AG08395 (cell line): ENCODE measurements at regions not wholly inside any gene's neighbourhood (a gene's known extent, or its start where the extent isn't known, plus 50 kb on each side); places are given as distances from the start of the nearest gene placed in this dataset.

Source experiments
- DNase-seq: peaks from one replicate; pipeline ENCODE4 v3.0.0; 2012; ENCODE audit warnings: mixed read lengths, low spot score

- DNase-seq = no peak
These were observed 95.6 kb upstream of the ADRA1B start for GRCh38 chr5:159820692-159821091.

- no peak for DNase-seq
These were observed 94.8 kb upstream of the ADRA1B start for GRCh38 chr5:159821461-159821940.

DNA sequence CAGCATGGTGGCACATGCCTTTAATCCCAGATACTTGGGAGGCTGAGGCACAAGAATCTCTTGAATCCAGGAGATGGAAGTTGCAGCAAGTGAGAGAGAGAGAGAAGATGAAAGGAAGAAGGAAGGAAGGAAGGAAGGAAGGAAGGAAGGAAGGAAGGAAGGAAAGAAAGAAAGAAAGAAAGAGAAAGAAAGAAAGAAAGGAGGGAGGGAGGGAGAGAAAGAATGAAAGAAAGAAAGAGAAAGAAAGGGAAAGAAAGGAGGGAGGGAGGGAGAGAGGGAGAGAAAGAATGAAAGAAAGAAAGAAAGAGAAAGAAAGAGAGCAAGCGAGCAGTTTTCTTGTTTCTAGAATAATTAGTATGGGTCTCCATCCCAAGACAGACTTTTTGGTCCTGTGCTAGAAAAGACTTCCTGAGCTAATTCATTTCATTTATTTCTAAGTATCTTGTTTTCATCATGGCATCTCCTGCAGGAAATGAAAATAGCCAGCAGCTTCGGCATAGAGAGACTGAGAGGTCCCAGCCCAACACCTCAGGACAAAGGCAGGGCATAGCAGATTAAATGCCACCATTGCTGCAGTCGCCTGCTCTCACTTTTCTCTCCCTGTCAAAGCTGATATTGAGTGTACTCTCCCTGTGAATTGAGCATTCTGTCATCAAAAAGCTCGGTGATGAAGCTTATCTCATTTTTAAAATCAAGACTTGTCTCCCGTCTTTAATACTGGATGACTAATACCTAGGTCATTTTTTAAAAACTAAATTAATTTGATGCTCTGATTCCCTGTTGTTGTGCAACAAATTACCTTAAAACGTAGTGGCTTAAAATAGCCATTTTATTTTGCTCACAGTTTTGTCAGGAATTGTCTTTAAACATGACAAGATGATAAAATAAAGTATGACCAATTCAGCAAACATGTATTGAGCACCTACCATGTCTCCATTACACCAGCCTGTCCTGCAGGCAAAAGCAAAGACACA, 91.8 kb upstream of the ADRA1B start:
- no peak for DNase-seq

DNA sequence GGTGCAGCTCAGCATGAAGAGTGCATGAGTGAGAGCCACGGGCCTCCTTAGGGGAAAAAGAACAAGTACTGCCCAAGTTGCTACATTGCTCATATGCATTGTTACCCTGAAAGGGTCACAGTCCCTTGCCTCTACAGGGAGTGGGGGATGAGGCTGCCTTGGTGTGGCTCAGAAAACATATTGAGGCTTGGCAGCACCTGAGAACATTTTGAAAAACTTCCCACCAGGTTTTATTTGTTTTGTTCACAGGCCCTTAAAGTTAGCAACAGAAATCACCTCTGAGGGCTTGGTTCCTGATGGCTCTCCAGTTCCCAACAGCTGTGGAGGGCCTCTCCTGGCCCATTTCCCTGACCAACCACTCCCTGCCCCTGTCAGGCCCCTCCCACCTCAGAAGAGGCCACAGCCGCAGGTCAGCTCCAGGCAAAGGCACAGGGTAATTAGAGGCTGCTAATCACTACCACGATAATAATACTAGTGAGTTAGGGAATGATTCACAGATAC, 90.7 kb upstream of the ADRA1B start:
- no peak for DNase-seq

GRCh38 chr5:159826351-159827214, 89.7 kb upstream of the ADRA1B start:
- peak; percentile 56 for DNase-seq

DNA sequence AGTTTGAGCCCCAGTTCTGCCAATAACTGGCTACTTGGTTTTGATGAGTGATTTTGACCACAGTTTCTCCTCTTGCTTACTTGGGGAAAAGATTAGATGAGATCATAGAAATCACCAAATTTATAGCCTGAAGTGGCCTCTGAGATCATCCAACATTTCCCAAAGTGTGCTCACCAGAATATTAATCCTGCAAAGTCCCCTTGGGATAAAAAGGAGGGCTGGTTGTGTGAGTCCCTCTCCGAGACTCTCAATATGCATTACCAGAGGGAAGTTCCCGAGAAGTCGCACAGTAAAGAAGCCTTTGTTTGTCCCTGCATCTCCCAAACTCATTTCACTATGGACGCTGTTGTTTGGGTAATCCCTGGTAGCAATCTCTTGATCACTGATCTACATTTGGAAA, 88.4 kb upstream of the ADRA1B start:
- no peak for DNase-seq

DNA sequence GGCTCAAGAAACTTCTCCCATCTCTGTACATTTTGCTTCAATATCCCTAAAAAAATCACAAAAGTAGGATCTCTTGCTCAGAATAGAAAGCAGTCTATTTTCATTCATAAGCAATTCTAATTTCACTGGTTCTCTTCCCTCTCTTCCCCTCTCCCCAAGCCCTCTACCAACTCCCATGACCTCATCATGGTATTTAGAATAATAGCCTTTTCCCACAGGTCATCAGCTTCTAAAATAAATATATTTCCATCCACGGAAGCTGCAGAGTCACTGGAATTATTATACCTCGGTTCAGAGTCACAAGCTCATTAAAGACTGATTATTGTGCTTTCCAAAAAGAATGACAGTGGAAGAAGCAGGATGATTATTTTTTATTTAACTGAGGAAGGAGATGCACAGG, 84.2 kb upstream of the ADRA1B start:
- DNase-seq = no peak

DNA sequence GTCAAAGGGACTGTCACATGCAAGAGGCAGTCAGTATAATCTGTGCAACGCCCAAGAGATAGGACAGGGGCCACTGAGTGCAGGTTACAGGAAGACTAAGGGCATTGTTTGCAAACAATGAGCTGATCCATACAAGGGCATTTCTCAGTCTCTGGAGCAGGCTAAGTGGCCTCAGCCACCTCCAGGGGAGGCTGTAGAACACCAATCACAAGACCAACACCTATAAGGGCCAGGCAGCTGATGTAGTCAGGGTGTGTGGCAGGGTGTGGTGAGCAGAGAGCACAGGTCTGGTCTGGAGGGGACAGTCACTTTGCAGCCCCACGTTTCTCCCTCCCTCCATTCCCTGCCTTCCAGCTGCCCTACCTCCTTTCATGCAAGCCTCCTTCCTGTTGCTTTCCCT, 83.2 kb upstream of the ADRA1B start:
- no peak for DNase-seq

DNA sequence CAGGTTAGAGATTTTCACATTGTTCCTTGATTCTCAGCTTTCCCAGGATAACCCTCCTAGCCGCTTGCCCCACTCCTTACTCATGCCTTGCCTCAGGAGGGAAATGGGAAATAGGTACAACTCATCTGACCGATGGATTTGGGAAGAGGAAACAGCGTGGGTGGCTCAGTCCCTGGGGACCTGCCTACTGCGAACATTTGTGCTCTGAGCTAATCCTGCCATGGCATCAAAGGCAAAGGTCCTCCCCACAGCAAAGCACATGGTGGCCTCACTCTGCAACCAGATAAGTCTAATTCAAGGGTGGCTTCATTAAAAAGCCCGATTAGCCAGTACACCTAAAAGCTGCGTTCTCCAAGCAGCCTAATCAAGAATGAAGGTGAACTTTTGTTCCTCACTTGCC, 82.4 kb upstream of the ADRA1B start:
- no peak for DNase-seq

- no peak for DNase-seq
These were observed 80.7 kb upstream of the ADRA1B start for GRCh38 chr5:159835548-159835947.

- DNase-seq = no peak
These were observed 79.6 kb upstream of the ADRA1B start for GRCh38 chr5:159836691-159837090.

GRCh38 chr5:159837860-159838259, 78.4 kb upstream of the ADRA1B start:
- no peak for DNase-seq

GRCh38 chr5:159838551-159839222, 77.6 kb upstream of the ADRA1B start:
- no peak for DNase-seq

DNA sequence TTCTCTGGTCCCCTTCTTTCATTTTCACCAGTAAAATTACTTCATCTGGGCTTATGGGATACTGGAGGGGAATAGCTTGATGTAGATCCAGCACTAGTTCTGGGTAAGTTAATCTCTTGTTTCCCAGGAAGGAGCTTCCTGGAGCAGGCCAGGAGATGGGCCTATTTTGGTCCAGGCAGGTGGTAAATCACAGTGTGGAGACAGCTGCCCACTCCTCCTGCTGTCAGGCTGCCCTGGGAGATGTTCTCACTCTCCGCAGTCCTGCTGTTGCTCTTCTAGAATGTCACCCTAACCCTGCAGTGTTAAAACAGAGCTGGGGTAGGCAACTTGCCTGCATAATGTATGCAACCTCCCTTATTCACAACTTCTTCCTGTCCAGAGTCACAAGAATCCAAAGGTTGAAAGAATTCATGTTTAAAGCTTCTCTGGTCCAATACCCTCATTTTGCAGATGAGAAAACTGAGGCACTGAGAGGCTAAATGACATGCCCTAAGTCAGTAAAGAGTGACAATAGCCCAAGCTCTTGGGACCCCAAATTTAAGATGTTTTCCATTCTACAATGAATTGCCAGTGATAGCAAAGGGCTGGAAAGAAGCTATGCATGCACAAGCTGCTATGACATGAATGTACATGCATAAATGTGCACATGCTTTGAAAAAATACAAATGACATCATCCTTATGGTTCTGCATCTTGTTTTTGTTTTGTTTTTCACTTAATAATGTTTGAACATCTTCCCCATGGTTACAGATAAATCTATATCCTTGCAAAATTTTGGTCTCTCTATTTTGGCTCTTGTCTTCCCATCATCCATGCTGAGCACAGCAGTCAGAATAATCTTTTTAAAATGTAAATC, 71.8 kb upstream of the ADRA1B start:
- no peak for DNase-seq

GRCh38 chr5:159849437-159850083, 66.7 kb upstream of the ADRA1B start:
- peak; percentile 84 for DNase-seq

GRCh38 chr5:159850160-159850559, 66.1 kb upstream of the ADRA1B start:
- DNase-seq = peak; percentile 71

- no peak for DNase-seq
These were observed 65.2 kb upstream of the ADRA1B start for GRCh38 chr5:159851053-159851452.

- DNase-seq = peak; percentile 27
These were observed 61.4 kb upstream of the ADRA1B start for GRCh38 chr5:159854916-159855315.

DNA sequence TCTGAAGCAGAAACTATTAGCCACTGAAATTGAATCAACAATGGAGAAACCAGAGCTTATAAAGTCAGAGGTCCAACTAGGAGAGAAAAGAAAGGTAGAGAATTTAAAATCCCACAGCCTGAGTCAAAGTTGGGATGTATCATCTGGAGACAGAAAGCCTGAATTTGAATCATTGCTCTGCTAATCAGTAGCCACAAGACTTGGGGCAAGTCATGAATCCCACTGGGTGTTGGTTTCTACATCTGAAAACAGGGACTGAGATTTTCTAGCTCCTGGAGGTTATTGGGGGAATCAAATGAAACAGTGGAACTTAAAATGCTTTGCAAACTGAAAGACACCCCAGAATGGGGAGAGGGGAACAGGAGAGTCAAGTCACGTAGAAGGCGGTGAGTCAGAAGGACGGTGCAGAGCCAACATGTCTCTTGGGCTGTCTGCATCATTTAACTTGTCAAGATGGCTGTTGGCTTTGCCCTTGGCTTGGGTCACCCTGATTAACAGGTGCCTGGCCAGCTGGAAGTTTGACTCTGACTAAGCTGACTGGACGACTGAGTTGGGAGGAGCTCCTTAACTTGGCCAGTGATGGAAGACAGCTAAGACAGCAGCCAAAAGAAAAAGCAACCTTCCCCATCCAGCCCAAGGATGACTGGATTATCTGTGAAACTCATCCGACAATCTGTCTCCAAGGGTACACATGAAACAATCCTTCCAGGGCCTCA, 60.6 kb upstream of the ADRA1B start:
- DNase-seq = no peak

DNA sequence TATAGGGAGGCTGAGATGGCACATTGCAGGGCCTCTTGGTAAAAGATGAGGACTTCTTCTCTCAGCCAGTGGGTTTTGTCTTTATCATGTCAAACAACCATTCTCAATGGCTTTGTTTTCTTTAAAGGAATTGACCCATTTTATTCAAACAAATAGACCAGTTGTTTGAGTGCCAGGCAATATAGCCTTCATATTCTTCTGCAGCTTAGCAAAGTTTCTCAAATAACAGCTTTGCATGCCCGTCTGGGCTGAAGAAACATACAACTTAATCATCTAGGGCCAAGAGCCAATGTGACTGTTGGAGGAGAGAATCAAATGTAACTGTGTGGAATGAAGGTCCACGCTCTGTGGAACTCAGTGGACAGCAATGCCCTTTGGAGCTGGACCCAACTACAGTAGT, 57.4 kb upstream of the ADRA1B start:
- DNase-seq = no peak
